Heart right ventricle (tissue), 16 donors: ENCODE measurements at regions not wholly inside any gene's neighbourhood (a gene's known extent, or its start where the extent isn't known, plus 50 kb on each side); places are given as distances from the start of the nearest gene placed in this dataset.
"Not testable (repeated sequence)": the region's sequence is repeated elsewhere in the genome, so short reads cannot be mapped to it uniquely, and the experiment has no call there.

Experiments
- ATAC-seq, 8 donors: fragments of 200-7000 bp; cut with Tn5 transposase; one replicate each; pipeline ENCODE4 v1.9.1; 2020; ENCODE audit warnings: mild to moderate bottlenecking in 8 of 8, moderate library complexity in 8 of 8, moderate number of reproducible peaks in 1 of 8
- DNase-seq, 2 donors: peaks; one replicate each; pipeline ENCODE4 v3.0.0-alpha.2; 2020
- H3K27ac ChIP-seq, 10 donors: fragments of 200-600 bp; sonication (generic) in 2 of 10; one replicate each; pipeline versions ENCODE4 v1.5.0 to v1.8.0; 2020 to 2022; ENCODE audit warnings: mild to moderate bottlenecking in 3 of 10
- H3K27me3 ChIP-seq, 7 donors: fragments of 200-600 bp; one replicate each; pipeline ENCODE4 v1.8.0; 2021 to 2022; ENCODE audit warnings: mild to moderate bottlenecking in 2 of 7
- H3K36me3 ChIP-seq, 9 donors: fragments of 200-600 bp; sonication (generic) in 1 of 9; one replicate each; pipeline versions ENCODE4 v1.5.0 to v1.8.0; 2020 to 2022; ENCODE audit warnings: mild to moderate bottlenecking in 2 of 9
- H3K4me1 ChIP-seq, 9 donors: fragments of 200-600 bp; sonication (generic) in 1 of 9; one replicate each; pipeline versions ENCODE4 v1.5.0 to v1.8.0; 2020 to 2022; ENCODE audit warnings: mild to moderate bottlenecking in 4 of 9
- H3K4me3 ChIP-seq, 10 donors: fragments of 200-600 bp; sonication (generic) in 2 of 10; one replicate each; pipeline versions ENCODE4 v1.5.0 to v1.8.0; 2020 to 2022; ENCODE audit warnings: mild to moderate bottlenecking in 7 of 10, moderate library complexity in 2 of 10
- H3K9me3 ChIP-seq, 11 donors: fragments of 200-600 bp in 10 of 11; sonication (generic) in 2 of 11; one replicate each; pipeline versions ENCODE4 v1.5.0 to v1.8.0; 2013 to 2022; ENCODE audit warnings: mild to moderate bottlenecking in 2 of 11, control low read depth in 1 of 11, moderate library complexity in 1 of 11
- WGBS, 2 donors: extraction: QIAGEN DNeasy Blood & Tissue Kit; methylation state at CpG; one replicate each; pipeline ENCODE4 v1.1.7; 2013; ENCODE audit warnings: inconsistent platforms in 1 of 2; 5-methylcytosine and 5-hydroxymethylcytosine counted together
- intact Hi-C, 10 donors: fragments of 100-400 bp; cut with DNase I; formaldehyde crosslinking; loops; one replicate each; pipeline versions ENCODE4 v1.11.1 to v1.14.2; 2022
- donor health status: Arrhythmogenic right ventricular cardiomyopathy.
- donor health status: ischemic (EF 13 %, LVEDD 7.1; RV severe dilation, severe dysfunction).
- donor health status: healthy with polysubstance abuse.
- donor health status: DM: no; HTN: yes; CAD: no.
- donor health status: DM: no; HTN: no; CAD: no.
- donor health status: ischemic (EF 25% LVEDD 6.9; RV normal size, moderate dysfunction).
- donor health status: ischemic (EF 25% LVEDD 5.7; RV mildly dilated, moderate dysfunction).
- donor health status: healthy.
- donor health status: DM: yes; HTN: yes; CAD: no.
- donor health status: Ischemic cardiomyopathy.
- donor health status: ischemic (EF 35%, LVEDD 5.7; RV mildly dilated, moderate dysfunction).
- donor health status: nonischemic (EF 11% LVEDD 7.7; RV severe dilation, severe dysfunction).
- donor health status: DM: yes; HTN: yes; CAD: no.
- donor health status: PGD.
- donor health status: ischemic (EF 29% LVEDD 5.4; RV normal size, mild dysfunction).
- donor health status: nonischemic (EF 23%, LVEDD 6.1; RV moderate dilation, normal function).

DNA sequence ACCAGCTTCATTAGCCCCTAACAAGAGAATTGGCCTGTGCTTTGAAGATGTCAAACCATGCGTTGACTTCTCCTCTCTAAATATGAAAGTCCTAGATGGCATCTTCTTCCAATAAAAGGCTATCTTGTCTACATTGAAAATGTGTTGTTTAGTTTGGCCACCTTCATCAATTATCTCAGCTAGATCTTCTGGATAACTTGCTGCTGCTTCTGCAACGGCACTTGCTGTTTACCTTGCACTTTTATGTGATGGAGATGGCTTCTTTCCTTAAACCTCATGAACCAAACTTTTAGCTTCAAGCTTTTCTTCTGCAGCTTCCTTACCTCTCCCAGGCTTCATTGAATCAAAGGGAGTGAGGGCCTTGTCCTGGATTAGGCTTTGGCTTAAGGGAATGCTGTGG lies 58.6 kb upstream of the CSNK1E start:
- 96 to 100% methylated on average over 2 of the region's 2 CpGs for WGBS, 2 donors
- H3K4me3 ChIP-seq, H3K27ac ChIP-seq, ATAC-seq, intact Hi-C loops, DNase-seq, H3K27me3 ChIP-seq: not testable (repeated sequence)
- Histone ChIP-seq H3K9me3 (peaks cover 0 to 15% (median 7%) of the 10 kb centered on the region in 11 donors), H3K36me3 (peaks cover 0 to 58% (median 0%) of the 10 kb centered on the region in 9 donors), H3K4me1 (peaks cover 0 to 10% (median 3%) of the 10 kb centered on the region in 9 donors)

DNA sequence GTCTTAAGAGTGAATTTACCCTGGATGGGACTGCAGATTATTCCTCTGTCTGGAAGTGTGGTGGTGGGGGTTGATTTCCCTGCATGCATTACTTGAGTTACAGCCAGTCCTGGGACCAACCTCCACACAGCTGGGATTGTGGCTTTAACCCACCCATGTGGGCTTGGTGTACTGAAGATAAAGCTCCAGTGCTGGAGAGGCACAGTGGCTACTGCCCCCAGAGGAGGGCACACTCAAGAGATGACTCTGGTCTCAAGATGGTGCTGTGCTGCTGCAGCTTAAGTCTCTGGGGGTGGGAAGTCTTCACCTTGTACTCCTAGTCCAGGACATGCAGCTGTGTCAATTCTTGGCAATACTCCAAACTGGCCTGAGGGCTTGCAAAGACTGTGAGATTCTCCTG lies 57.8 kb upstream of the CSNK1E start:
- H3K27me3 ChIP-seq, H3K4me3 ChIP-seq, DNase-seq, ATAC-seq, intact Hi-C loops, H3K27ac ChIP-seq: not testable (repeated sequence)
- peaks cover 0 to 50% (median 0%) of the 10 kb centered on the region in 9 donors for H3K36me3 ChIP-seq
- H3K4me1 ChIP-seq: peaks cover 0 to 18% (median 3%) of the 10 kb centered on the region in 9 donors
- H3K9me3 ChIP-seq: peaks cover 0 to 15% (median 7%) of the 10 kb centered on the region in 11 donors

DNA sequence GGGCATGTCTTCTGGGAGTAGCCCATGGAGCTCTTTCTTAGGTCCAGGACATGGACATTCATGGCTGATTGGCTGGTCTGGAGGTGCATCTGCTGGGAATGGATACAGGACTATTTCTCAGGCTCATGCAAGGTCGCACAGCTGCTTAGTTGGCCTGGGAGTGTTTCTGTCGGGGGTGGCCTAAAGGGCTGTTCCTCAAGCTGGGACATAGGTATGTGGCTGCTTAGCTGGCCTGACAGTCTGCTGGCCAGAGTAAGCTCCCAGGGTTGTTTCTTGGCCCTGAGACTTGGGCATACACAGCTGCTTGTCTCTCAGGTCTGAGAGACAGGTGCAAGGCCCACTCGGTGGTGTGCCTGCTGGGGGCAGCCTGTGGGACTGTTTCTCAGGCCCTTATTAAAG lies 57.2 kb upstream of the CSNK1E start:
- H3K4me3 ChIP-seq, DNase-seq, ATAC-seq, H3K27ac ChIP-seq, H3K27me3 ChIP-seq, intact Hi-C loops: not testable (repeated sequence)
- H3K4me1 ChIP-seq: peaks cover 0 to 23% (median 3%) of the 10 kb centered on the region in 9 donors
- H3K36me3 ChIP-seq: peaks cover 0 to 45% (median 0%) of the 10 kb centered on the region in 9 donors
- 76 to 86% methylated on average over 3 of the region's 3 CpGs for WGBS, 2 donors
- peaks cover 0 to 15% (median 7%) of the 10 kb centered on the region in 11 donors for H3K9me3 ChIP-seq

DNA sequence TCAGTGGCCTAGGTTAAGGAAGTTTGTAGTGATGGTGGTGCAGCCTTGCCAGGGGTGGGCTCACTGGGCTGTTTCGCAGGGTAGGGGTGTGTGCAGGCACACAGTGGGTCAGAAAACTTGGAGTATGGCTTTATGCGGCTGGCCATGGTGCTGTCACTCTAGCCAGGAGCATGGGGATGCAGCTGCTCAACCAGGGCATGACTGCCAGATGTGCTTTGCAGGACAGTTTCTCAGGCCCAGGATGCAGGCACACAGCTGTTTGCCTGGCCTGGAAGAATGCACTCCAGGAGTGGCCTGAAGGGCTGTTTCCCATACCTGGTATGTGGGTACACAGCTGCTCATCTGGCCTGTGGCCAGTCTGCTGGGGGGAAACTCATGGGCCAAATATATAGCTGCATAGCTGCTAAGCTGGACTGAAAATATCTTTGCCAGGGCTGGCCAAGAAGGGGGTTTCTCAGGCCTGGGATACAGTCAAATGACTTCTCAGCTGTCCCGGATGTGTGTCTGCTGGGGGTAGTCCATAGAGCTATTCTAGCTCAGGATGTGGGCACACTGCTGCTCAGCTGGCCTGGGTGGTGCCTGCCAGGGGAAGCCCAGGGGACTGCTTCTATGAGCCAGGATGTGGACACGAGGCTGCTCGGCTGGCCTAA lies 56.7 kb upstream of the CSNK1E start:
- H3K27me3 ChIP-seq, intact Hi-C loops, H3K4me3 ChIP-seq, DNase-seq, ATAC-seq: not testable (repeated sequence)
- Histone ChIP-seq H3K4me1 (peaks cover 0 to 28% (median 3%) of the 10 kb centered on the region in 9 donors), H3K27ac (peak overlapping the region in 1 of 10 donors; percentile 16), H3K9me3 (peaks cover 0 to 15% (median 7%) of the 10 kb centered on the region in 11 donors), H3K36me3 (peaks cover 0 to 39% (median 0%) of the 10 kb centered on the region in 9 donors)
- WGBS, 2 donors: 75 to 78% methylated on average over 3 to 4 of the region's 5 CpGs

DNA sequence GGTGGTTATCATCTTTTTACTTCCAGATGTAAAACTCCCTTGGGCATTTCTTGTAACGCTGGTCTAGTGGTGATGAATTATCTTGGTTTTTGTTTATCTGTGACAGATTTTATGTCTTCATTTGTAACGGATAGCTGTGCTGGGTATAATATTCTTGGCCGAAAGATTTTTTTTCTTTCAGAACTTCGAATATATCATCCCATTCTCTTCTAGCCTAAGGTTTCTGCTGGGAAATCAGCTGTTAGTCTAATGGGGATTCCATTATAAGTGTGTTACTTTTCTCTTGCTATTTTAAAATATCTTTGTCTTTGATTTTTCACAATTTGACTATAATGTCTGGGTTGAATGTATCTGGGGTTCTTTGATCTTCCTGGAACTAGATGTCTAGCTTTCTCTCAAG lies 55.4 kb upstream of the CSNK1E start:
- WGBS, 2 donors: 94 to 95% methylated on average over 4 of the region's 4 CpGs
- peaks cover 0 to 32% (median 3%) of the 10 kb centered on the region in 9 donors for H3K4me1 ChIP-seq
- intact Hi-C loops, H3K27ac ChIP-seq, ATAC-seq, H3K4me3 ChIP-seq, H3K27me3 ChIP-seq, DNase-seq: not testable (repeated sequence)
- peaks cover 0 to 15% (median 7%) of the 10 kb centered on the region in 11 donors for H3K9me3 ChIP-seq
- peaks cover 0 to 27% (median 0%) of the 10 kb centered on the region in 9 donors for H3K36me3 ChIP-seq

DNA sequence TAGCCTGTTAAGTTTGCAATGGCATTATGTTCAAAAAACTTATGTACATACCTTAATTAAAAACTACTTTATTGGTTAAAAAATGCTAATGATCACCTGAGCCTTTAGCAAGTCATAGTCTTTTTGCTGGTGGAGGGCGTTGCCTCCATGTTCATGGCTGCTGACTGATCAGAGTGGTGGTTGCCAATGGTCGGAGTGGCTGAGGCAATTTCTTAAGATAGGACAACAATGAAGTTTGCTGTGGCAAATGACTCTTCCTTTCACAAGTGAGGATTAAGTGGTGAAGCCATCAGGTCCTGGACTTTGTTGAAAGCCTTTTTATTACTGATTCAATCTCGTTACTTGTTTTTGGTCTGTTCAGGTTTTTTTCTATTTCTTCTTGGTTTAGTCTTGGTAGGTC lies 53.3 kb upstream of the CSNK1E start:
- WGBS, 2 donors: 73 to 91% methylated on average over 3 of the region's 3 CpGs
- intact Hi-C loops, H3K27ac ChIP-seq, H3K4me3 ChIP-seq, ATAC-seq, DNase-seq, H3K27me3 ChIP-seq: not testable (repeated sequence)
- Histone ChIP-seq H3K36me3 (peaks cover 0 to 24% (median 0%) of the 10 kb centered on the region in 9 donors), H3K4me1 (peaks cover 0 to 32% (median 3%) of the 10 kb centered on the region in 9 donors), H3K9me3 (peaks cover 0 to 15% (median 7%) of the 10 kb centered on the region in 11 donors)

DNA sequence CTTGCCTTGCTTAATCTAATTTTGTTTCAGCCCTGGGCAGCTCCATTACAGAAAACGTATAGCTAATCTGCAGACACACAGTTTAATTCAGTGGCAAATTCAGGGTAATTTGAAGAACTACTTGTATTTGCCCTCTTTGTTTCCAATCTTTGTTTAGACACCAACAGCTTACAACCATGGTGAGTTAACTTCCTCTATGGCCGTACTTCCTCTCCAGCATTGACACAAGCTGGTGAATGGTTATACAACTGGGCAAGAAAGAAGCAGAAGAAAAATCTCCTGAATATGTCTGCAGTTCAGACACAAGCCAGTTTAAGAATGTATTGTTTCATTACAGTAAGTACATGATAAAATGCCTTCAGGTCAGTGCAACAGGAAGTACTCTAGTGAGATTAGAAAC lies 51.9 kb upstream of the CSNK1E start:
- peaks cover 0 to 15% (median 7%) of the 10 kb centered on the region in 11 donors for H3K9me3 ChIP-seq
- intact Hi-C loops, DNase-seq, H3K27me3 ChIP-seq, H3K4me3 ChIP-seq, ATAC-seq: not testable (repeated sequence)
- H3K36me3 ChIP-seq: peaks cover 0 to 21% (median 0%) of the 10 kb centered on the region in 9 donors
- WGBS, 2 donors: 46 to 58% methylated on average over 1 to 2 of the region's 2 CpGs
- peaks cover 0 to 27% (median 3%) of the 10 kb centered on the region in 9 donors for H3K4me1 ChIP-seq
- peak overlapping the region in 2 of 10 donors; percentile 40 to 41 for H3K27ac ChIP-seq
